ENCODE measurements at regions not wholly inside any gene's neighbourhood (a gene's known extent, or its start where the extent isn't known, plus 50 kb on each side); places are given as distances from the start of the nearest gene placed in this dataset.
"Not testable (repeated sequence)": the region's sequence is repeated elsewhere in the genome, so short reads cannot be mapped to it uniquely, and the experiment has no call there.

- Mint-ChIP-seq H3K27me3 (peaks cover 11% of the 10 kb centered on the region), H3K27ac (no peak overlapping the region), H3K9me3 (peaks cover 3% of the 10 kb centered on the region), H3K4me1 (no peaks in the 10 kb centered on the region), H3K36me3 (no peaks in the 10 kb centered on the region), H3K4me3 (no peak overlapping the region)
- no peak for DNase-seq
- CTCF ChIA-PET = no interaction called here
Observed at GRCh38 chr18:35837922-35838496, 134.5 kb upstream of the RMP24 start.

- Mint-ChIP-seq H3K4me1 (no peaks in the 10 kb centered on the region), H3K9me3 (no peaks in the 10 kb centered on the region), H3K4me3 (no peak overlapping the region), H3K27ac (no peak overlapping the region), H3K27me3 (peaks cover 24% of the 10 kb centered on the region), H3K36me3 (no peaks in the 10 kb centered on the region)
- CTCF ChIA-PET = no interaction called here
- no peak for DNase-seq
Observed at GRCh38 chr18:35841283-35841682, 131.2 kb upstream of the RMP24 start.

GRCh38 chr18:35842536-35842935 lies 129.9 kb upstream of the RMP24 start:
- Mint-ChIP-seq H3K36me3 (no peaks in the 10 kb centered on the region), H3K27me3 (peaks cover 24% of the 10 kb centered on the region), H3K4me1 (no peaks in the 10 kb centered on the region), H3K9me3 (no peaks in the 10 kb centered on the region), H3K4me3 (no peak overlapping the region), H3K27ac (no peak overlapping the region)
- no peak for DNase-seq
- CTCF ChIA-PET = interaction anchor here (0.7 kb wide), 1 partner anchor 456 kb away, joined by 3 read pairs; no protein-coding TSS in a partner anchor

DNA sequence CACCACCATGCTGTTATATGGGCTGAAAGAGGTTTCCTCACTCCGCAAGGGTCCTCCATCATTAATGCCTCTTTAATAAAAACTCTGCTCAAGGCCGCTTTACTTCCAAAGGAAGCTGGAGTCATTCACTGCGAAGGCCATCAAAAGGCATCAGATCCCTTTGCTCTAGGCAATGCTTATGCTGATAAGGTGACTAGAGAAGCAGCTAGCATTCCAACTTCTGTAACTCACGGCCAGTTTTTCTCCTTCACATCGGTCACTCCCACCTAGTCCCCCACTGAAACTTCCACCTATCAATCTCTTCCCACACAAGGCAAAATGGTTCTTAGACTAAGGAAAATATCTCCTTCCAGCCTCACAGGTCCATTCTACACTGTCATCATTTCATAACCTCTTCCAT lies 124.2 kb upstream of the RMP24 start:
- H3K4me3 Mint-ChIP-seq, H3K36me3 Mint-ChIP-seq, H3K4me1 Mint-ChIP-seq, CTCF ChIA-PET, H3K27ac Mint-ChIP-seq, DNase-seq, H3K9me3 Mint-ChIP-seq: not testable (repeated sequence)
- peaks cover 18% of the 10 kb centered on the region for H3K27me3 Mint-ChIP-seq

DNA sequence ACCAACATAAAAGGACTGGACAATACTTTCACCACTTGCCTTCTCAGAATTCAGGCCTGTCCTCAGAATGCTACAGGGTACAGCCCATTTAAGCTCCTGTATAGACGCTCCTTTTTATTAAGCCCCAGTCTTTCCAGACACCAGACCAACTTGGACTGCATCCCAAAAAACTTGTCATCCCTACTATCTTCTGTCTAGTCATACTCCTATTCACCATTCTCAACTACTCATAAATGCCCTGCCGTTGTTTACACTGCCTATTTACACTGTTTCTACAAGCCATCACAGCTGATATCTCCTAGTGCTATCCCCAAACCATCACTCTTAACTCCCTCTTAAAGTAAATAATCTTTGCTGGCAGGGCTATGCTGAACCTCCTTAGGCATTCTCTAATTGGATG lies 123.2 kb upstream of the RMP24 start:
- DNase-seq, H3K4me3 Mint-ChIP-seq, CTCF ChIA-PET, H3K36me3 Mint-ChIP-seq, H3K4me1 Mint-ChIP-seq, H3K9me3 Mint-ChIP-seq, H3K27ac Mint-ChIP-seq: not testable (repeated sequence)
- peaks cover 17% of the 10 kb centered on the region for H3K27me3 Mint-ChIP-seq

- H3K4me3 Mint-ChIP-seq = no peak overlapping the region
- DNase-seq = no peak
- H3K4me1 Mint-ChIP-seq = no peaks in the 10 kb centered on the region
- H3K27ac Mint-ChIP-seq = no peak overlapping the region
- no peaks in the 10 kb centered on the region for H3K36me3 Mint-ChIP-seq
- H3K27me3 Mint-ChIP-seq = peaks cover 5% of the 10 kb centered on the region
- no peaks in the 10 kb centered on the region for H3K9me3 Mint-ChIP-seq
- CTCF ChIA-PET = no interaction called here
Observed at GRCh38 chr18:35851286-35851970, 121.1 kb upstream of the RMP24 start.

GRCh38 chr18:35852786-35853185 lies 119.7 kb upstream of the RMP24 start:
- no peak overlapping the region for H3K27ac Mint-ChIP-seq
- no peaks in the 10 kb centered on the region for H3K36me3 Mint-ChIP-seq
- H3K4me3 Mint-ChIP-seq = no peak overlapping the region
- DNase-seq = no peak
- CTCF ChIA-PET = no interaction called here
- no peaks in the 10 kb centered on the region for H3K9me3 Mint-ChIP-seq
- peaks cover 5% of the 10 kb centered on the region for H3K27me3 Mint-ChIP-seq
- no peaks in the 10 kb centered on the region for H3K4me1 Mint-ChIP-seq

DNA sequence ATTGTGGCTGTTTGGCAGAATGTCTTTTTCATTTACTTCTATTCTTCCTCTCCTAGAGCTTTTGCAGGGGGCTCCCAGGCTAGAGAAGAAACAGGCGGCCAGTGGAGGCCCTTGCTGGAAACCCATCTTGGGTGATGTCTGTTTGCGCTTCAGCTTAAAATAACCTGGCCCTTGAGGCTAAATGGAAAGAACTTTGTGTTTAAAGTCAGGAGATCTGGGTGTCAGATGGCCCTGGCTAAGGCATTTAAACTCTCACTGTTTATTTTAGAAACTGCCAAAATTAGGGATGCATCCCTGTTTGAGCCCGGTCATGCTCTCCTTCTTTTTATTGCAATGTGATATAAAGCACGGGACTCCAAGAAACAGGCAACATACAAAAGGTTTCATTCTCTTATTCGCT lies 118.4 kb upstream of the RMP24 start:
- Mint-ChIP-seq H3K4me3 (no peak overlapping the region), H3K9me3 (no peaks in the 10 kb centered on the region), H3K27me3 (peaks cover 5% of the 10 kb centered on the region), H3K4me1 (no peaks in the 10 kb centered on the region), H3K36me3 (no peaks in the 10 kb centered on the region), H3K27ac (no peak overlapping the region)
- CTCF ChIA-PET = no interaction called here
- no peak for DNase-seq

- no peaks in the 10 kb centered on the region for H3K36me3 Mint-ChIP-seq
- H3K27me3 Mint-ChIP-seq = peaks cover 5% of the 10 kb centered on the region
- no peak overlapping the region for H3K4me3 Mint-ChIP-seq
- H3K9me3 Mint-ChIP-seq = no peaks in the 10 kb centered on the region
- CTCF ChIA-PET = no interaction called here
- DNase-seq = no peak
- H3K4me1 Mint-ChIP-seq = no peaks in the 10 kb centered on the region
- H3K27ac Mint-ChIP-seq = no peak overlapping the region
Observed at GRCh38 chr18:35856178-35856577, 116.3 kb upstream of the RMP24 start.

DNA sequence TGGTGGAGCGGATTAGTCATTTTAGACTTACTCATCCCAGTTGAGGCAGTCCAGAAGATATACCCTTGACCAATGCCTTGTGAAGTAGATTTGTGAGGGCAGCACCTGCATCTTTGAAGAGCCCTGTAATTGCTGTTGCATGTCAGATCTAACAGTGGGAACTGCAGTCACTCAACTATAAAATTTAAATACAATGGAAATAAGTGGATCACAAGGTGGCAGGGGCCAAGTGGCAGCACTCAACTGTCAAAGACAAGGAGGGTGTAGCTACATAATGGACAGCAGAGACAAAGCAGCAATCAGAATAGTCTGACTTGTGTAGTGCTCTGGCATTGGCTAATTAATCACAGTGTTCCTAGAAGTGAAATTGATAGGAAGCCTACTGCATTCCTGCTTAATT lies 115.8 kb upstream of the RMP24 start:
- H3K4me3 Mint-ChIP-seq, H3K4me1 Mint-ChIP-seq, H3K9me3 Mint-ChIP-seq, H3K36me3 Mint-ChIP-seq, H3K27ac Mint-ChIP-seq, H3K27me3 Mint-ChIP-seq, DNase-seq: not testable (repeated sequence)
- CTCF ChIA-PET = interaction anchor here (0.5 kb wide), 1 partner anchor 12 kb away, joined by 3 read pairs; no protein-coding TSS in a partner anchor

DNA sequence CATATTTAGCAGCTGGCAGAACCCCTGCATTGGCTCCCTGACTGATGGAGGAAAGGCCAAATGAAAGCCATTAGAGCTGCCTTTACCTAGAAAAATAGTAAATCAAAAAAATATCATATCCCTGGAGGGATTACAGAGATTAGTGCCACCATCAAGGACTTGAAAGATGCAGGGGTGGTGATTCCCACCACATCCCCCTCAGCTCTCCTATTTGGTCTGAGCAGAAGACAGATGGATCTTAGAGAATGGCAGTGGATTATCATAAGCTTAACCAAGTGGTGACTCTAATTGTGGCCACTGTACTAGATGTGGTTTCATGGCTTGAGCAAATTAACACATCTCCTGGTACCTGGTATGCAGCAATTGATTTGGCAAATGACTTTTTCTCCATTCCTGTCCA lies 114.9 kb upstream of the RMP24 start:
- DNase-seq, H3K4me3 Mint-ChIP-seq, CTCF ChIA-PET, H3K27me3 Mint-ChIP-seq, H3K27ac Mint-ChIP-seq, H3K9me3 Mint-ChIP-seq, H3K4me1 Mint-ChIP-seq, H3K36me3 Mint-ChIP-seq: not testable (repeated sequence)

DNA sequence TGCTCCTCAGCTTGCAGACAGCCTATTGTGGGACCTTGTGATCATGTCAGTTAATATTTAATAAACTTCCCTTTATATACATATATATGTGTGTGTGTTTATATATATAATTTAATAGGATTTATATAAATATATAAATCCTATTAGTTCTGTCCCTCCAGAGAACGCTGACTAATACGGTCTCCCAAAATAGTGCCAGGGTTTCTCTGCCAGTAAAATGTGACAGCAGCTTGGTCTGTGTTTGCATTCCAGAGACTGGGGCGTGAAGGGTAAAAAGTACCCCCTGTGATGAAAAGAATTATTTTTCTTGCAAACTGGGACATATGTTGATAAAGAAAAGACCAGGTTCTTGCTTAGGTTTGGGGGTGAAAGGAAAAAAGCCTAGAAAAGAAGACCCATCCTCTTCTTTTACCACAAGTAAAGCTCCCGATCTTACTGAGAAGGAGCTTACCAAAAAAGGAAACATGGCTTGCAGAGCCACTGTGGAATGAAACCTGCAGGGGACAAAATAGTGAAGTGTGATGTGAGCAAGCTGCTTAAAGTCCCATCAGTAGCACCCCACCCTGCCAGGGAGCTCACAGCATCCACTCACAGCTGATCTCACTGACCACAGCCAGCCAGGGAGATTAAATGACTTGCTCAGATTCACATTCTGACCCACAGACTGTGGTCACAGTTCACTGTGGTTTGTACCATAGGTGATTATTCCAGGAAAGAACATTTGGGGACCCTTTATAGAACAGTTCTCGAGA lies 110.9 kb upstream of the RMP24 start:
- CTCF ChIA-PET = interaction anchor here (0.9 kb wide), 1 partner anchor 29 kb away, joined by 3 read pairs; no protein-coding TSS in a partner anchor
- H3K36me3 Mint-ChIP-seq = no peaks in the 10 kb centered on the region
- no peak overlapping the region for H3K4me3 Mint-ChIP-seq
- no peak for DNase-seq
- H3K27me3 Mint-ChIP-seq = no peaks in the 10 kb centered on the region
- no peaks in the 10 kb centered on the region for H3K9me3 Mint-ChIP-seq
- H3K4me1 Mint-ChIP-seq = no peaks in the 10 kb centered on the region
- no peak overlapping the region for H3K27ac Mint-ChIP-seq

DNA sequence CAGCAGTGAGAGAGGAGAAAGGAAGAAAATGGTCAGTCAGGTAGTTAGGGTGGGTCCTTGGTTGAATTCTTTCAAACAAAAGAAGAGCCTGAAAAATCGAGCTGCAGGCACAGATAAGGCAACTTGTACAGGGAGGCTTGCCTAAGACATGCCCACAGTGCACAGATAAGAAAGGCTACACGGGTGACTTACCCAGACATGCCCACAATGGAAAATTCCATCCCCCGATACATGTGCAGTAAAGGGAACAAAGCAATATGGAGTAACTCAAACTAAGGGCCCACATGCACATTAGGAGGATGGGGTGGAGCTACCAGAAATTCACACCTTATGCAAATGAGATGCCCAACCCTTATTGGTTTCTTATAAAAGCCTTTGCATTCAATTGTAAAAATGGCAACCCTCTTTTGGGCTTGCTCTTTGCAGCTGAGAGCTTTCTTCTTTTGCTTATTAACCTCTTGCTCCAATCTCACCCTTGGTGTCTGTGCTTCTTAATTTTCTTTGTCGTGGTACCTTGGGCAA lies 110.3 kb upstream of the RMP24 start:
- Mint-ChIP-seq H3K36me3 (no peaks in the 10 kb centered on the region), H3K4me3 (no peak overlapping the region), H3K27me3 (no peaks in the 10 kb centered on the region), H3K4me1 (no peaks in the 10 kb centered on the region), H3K27ac (no peak overlapping the region), H3K9me3 (no peaks in the 10 kb centered on the region)
- no peak for DNase-seq
- CTCF ChIA-PET = interaction anchor here (0.9 kb wide), 1 partner anchor 30 kb away, joined by 3 read pairs; no protein-coding TSS in a partner anchor

DNA sequence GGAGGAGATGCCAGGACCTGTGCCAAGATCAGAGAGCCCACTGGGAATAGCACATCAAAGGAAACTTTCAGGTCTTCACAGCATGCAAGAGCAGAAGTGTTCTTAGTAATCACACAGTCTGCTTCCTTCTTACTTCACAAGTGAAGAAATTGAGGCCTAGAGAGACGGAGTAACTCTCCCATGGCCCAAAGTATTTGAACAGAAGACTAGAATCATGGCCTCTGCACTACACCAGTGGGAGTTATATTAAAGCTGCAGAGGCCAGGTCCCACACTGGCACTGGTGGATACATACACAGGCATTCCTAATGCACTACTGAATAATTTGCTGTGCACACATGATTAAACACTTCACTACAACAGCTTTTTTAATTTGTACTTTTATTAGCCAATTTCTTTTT lies 107.6 kb upstream of the RMP24 start:
- CTCF ChIA-PET = no interaction called here
- Mint-ChIP-seq H3K27ac (no peak overlapping the region), H3K27me3 (no peaks in the 10 kb centered on the region), H3K4me3 (no peak overlapping the region), H3K9me3 (no peaks in the 10 kb centered on the region), H3K4me1 (no peaks in the 10 kb centered on the region), H3K36me3 (no peaks in the 10 kb centered on the region)
- no peak for DNase-seq

- Mint-ChIP-seq H3K27me3 (no peaks in the 10 kb centered on the region), H3K27ac (no peak overlapping the region), H3K4me1 (no peaks in the 10 kb centered on the region), H3K4me3 (no peak overlapping the region), H3K36me3 (no peaks in the 10 kb centered on the region), H3K9me3 (peaks cover 3% of the 10 kb centered on the region)
- CTCF ChIA-PET = interaction anchor here (1.1 kb wide), 1 partner anchor 12 kb away, joined by 3 read pairs; no protein-coding TSS in a partner anchor
- no peak for DNase-seq
Observed at GRCh38 chr18:35868915-35869314, 103.6 kb upstream of the RMP24 start.

Measured in activated naive CD4-positive, alpha-beta T cell treated with anti-CD3 and anti-CD28 coated beads, Interleukin-2, amount 10 ng/mL, durations not matched to agents 7 days and 5 days (primary cell).